Caco-2 (cell line): ENCODE measurements at regions not wholly inside any gene's neighbourhood (a gene's known extent, or its start where the extent isn't known, plus 50 kb on each side); places are given as distances from the start of the nearest gene placed in this dataset.

Experiments
- BruUV-seq: library from RNA; stranded (reverse); fragments of 400-500 nt; replicated peaks from 2 replicates; lab custom pipeline; 2021; lab: Mats Ljungman, UMichigan
- CTCF ChIA-PET: fragments of 300-600 bp; sonication (Branson Sonifier 250); formaldehyde crosslinking; loops from one replicate; lab custom pipeline; 2022; ENCODE audit warnings: antibody characterized with exemption; lab: Charles Lee
- POLR2A ChIA-PET: fragments of 300-600 bp; sonication (Branson Sonifier 250); formaldehyde crosslinking; loops from one replicate; lab custom pipeline; 2022; ENCODE audit warnings: antibody characterized with exemption; lab: Charles Lee
- DNase-seq, 2 experiments: peaks; one replicate each; pipeline versions ENCODE4 v3.0.0 to v3.0.0-alpha.2; 2020 to 2022
- H3K27me3 ChIP-seq: replicated peaks from 2 replicates; pipeline ENCODE4 v1.6.0; 2011; ENCODE audit warnings: low read length; ENCODE audit not compliant: control insufficient read depth, insufficient read depth
- H3K36me3 ChIP-seq: 2 replicates; pipeline ENCODE4 v1.5.1; 2011; ENCODE audit warnings: low read length; ENCODE audit not compliant: control insufficient read depth, insufficient read depth
- H3K4me1 ChIP-seq: fragments of 250-450 bp; sonication (Bioruptor Pico); 2 replicates; pipeline ENCODE4 v1.5.1; 2020; ENCODE audit warnings: mild to moderate bottlenecking
- H3K4me3 ChIP-seq: 2 replicates; pipeline ENCODE4 v1.5.1; 2011; ENCODE audit warnings: low read depth, mild to moderate bottlenecking, control low read depth, low read length
- H3K9me3 ChIP-seq: fragments of 250-450 bp; sonication (Bioruptor Pico); 2 replicates; pipeline ENCODE4 v1.5.1; 2020; ENCODE audit warnings: mild to moderate bottlenecking, moderate library complexity
- H3K27ac Mint-ChIP-seq: one replicate; pipeline ENCODE4 v1.8.0; 2022; ENCODE audit warnings: mixed read lengths; ENCODE audit not compliant: unreplicated experiment
- H3K27me3 Mint-ChIP-seq: one replicate; pipeline ENCODE4 v1.8.0; 2022; ENCODE audit warnings: mixed read lengths; ENCODE audit not compliant: insufficient read depth, unreplicated experiment
- H3K36me3 Mint-ChIP-seq: one replicate; pipeline ENCODE4 v1.8.0; 2022; ENCODE audit warnings: mild to moderate bottlenecking, mixed read lengths; ENCODE audit not compliant: insufficient read depth, unreplicated experiment
- H3K4me1 Mint-ChIP-seq: one replicate; pipeline ENCODE4 v1.8.0; 2022; ENCODE audit warnings: low read depth, mixed read lengths; ENCODE audit not compliant: unreplicated experiment
- H3K4me3 Mint-ChIP-seq: one replicate; pipeline ENCODE4 v1.8.0; 2022; ENCODE audit warnings: mild to moderate bottlenecking, moderate library complexity, mixed read lengths; ENCODE audit not compliant: unreplicated experiment
- H3K9me3 Mint-ChIP-seq: one replicate; pipeline ENCODE4 v1.8.0; 2022; ENCODE audit warnings: mixed read lengths; ENCODE audit not compliant: unreplicated experiment
- intact Hi-C: fragments of 100-400 bp; cut with micrococcal nuclease; formaldehyde crosslinking; loops from one replicate; pipeline ENCODE4 v1.10.0; 2022; ENCODE audit not compliant: unreplicated experiment
- TF ChIP-seq, protein P1 (sequence below), 2 experiments: fragments of 200-600 bp in 1 of 2; IDR thresholded peaks; 1 replicate in 1 of 2; 2 replicates in 1 of 2; pipeline versions ENCODE4 v1.5.1 to v1.8.0; 2011 to 2022; ENCODE audit warnings: antibody characterized with exemption in 1 of 2, control low read depth in 1 of 2, inconsistent platforms in 1 of 2, low read depth in 1 of 2, low read length in 1 of 2, mild to moderate bottlenecking in 1 of 2, moderate library complexity in 1 of 2; ENCODE audit not compliant: insufficient read depth in 1 of 2, severe bottlenecking in 1 of 2, unreplicated experiment in 1 of 2

DNA sequence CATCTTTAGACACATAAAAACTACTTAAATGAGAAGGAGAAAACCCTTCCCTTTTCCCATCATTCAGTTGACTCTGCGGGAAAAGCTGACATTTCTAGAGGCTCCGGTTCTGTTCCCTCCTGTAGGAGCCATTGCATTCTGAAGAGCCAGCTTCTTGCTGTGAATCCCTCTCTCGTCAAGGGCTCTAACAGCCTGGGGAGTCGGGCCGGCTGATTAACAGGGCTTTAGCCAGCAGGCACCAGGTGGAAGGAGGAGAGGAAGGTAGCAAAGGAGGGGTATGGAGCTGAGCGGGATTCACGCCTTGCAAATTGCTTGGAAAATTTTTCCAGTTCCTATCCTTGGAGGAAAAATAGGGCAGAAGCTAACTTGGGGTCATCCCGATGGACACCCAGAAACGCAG is 108.3 kb upstream of the UBE2E1 start:
- CTCF ChIA-PET = interaction anchor here (0.9 kb wide), 1 partner anchor 80 kb away, joined by 5 read pairs; no protein-coding TSS in a partner anchor
- Mint-ChIP-seq H3K9me3 (peaks cover 6% of the 10 kb centered on the region), H3K27me3 (no peaks in the 10 kb centered on the region), H3K36me3 (no peaks in the 10 kb centered on the region), H3K4me1 (peaks cover 7% of the 10 kb centered on the region), H3K4me3 (no peak overlapping the region), H3K27ac (no peak overlapping the region)
- intact Hi-C loops = no loop called here
- no peaks in the 10 kb centered on the region for H3K36me3 ChIP-seq
- no peak overlapping the region for H3K4me3 ChIP-seq
- POLR2A ChIA-PET = no interaction called here
- DNase-seq = no peak
- peaks cover 7% of the 10 kb centered on the region; the same call in 1 of the 2 replicates for H3K4me1 ChIP-seq
- no TSS peak for BruUV-seq
- no peaks in the 10 kb centered on the region for H3K27me3 ChIP-seq
- no peaks in the 10 kb centered on the region for H3K9me3 ChIP-seq
- TF ChIP-seq, protein P1, sequence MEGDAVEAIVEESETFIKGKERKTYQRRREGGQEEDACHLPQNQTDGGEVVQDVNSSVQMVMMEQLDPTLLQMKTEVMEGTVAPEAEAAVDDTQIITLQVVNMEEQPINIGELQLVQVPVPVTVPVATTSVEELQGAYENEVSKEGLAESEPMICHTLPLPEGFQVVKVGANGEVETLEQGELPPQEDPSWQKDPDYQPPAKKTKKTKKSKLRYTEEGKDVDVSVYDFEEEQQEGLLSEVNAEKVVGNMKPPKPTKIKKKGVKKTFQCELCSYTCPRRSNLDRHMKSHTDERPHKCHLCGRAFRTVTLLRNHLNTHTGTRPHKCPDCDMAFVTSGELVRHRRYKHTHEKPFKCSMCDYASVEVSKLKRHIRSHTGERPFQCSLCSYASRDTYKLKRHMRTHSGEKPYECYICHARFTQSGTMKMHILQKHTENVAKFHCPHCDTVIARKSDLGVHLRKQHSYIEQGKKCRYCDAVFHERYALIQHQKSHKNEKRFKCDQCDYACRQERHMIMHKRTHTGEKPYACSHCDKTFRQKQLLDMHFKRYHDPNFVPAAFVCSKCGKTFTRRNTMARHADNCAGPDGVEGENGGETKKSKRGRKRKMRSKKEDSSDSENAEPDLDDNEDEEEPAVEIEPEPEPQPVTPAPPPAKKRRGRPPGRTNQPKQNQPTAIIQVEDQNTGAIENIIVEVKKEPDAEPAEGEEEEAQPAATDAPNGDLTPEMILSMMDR (IDR thresholded peaks at IDR 0.05; ENCODE audit: insufficient read depth in 1 of 2, low read depth in 1 of 2, low read length in 1 of 2, severe bottlenecking in 1 of 2, unreplicated experiment in 1 of 2) = no peak

DNA sequence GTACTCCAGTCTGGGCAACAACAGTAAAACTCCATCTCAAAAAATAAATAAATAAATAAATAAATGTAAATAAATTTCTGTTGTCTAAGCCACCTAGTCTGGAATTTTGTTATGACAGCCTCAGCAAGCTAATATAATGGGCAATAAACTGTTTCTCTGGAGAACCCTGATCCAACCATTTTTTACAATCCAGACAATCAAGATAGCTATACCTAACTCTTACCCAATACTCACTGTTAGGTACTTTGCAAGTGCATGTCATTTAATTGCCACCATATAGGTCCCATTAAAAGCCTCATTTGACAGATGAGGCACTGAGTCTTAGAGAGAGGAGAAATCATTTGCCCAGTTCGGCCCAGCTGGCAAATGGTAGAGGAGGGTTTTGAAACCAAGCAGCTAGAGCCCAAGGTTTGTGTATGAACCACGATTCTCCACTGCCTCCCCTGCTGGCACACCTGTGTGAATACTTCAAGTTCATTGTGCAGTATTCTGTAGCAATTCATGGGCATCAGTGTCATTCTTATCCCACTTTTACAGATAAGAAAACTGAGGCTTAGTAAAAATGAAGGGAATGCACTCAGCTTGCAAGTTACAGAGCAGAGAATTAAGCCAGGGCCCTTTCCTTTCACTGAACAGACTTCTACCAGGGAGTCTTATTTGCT is 107.0 kb upstream of the UBE2E1 start:
- no peaks in the 10 kb centered on the region for H3K36me3 ChIP-seq
- Mint-ChIP-seq H3K27ac (no peak overlapping the region), H3K4me3 (no peak overlapping the region), H3K4me1 (peaks cover 9% of the 10 kb centered on the region), H3K36me3 (no peaks in the 10 kb centered on the region), H3K27me3 (no peaks in the 10 kb centered on the region), H3K9me3 (peaks cover 3% of the 10 kb centered on the region)
- no TSS peak for BruUV-seq
- H3K4me3 ChIP-seq = no peak overlapping the region
- DNase-seq = no peak
- ChIA-PET CTCF (no interaction called here), POLR2A (no interaction called here)
- intact Hi-C loops = no loop called here
- peaks cover 7% of the 10 kb centered on the region; the same call in 1 of the 2 replicates for H3K4me1 ChIP-seq
- H3K9me3 ChIP-seq = no peaks in the 10 kb centered on the region
- H3K27me3 ChIP-seq = no peaks in the 10 kb centered on the region
- TF ChIP-seq, protein P1 (IDR thresholded peaks at IDR 0.05; ENCODE audit: insufficient read depth in 1 of 2, low read depth in 1 of 2, low read length in 1 of 2, severe bottlenecking in 1 of 2, unreplicated experiment in 1 of 2) = no peak

- no peaks in the 10 kb centered on the region for H3K9me3 Mint-ChIP-seq
- Histone ChIP-seq H3K4me3 (no peak overlapping the region), H3K27me3 (no peaks in the 10 kb centered on the region), H3K9me3 (no peaks in the 10 kb centered on the region), H3K4me1 (peaks cover 7% of the 10 kb centered on the region; the same call in 1 of the 2 replicates), H3K36me3 (no peaks in the 10 kb centered on the region)
- no peak overlapping the region for H3K4me3 Mint-ChIP-seq
- BruUV-seq = no TSS peak
- ChIA-PET POLR2A (no interaction called here), CTCF (no interaction called here)
- intact Hi-C loops = no loop called here
- no peak overlapping the region for H3K27ac Mint-ChIP-seq
- no peaks in the 10 kb centered on the region for H3K36me3 Mint-ChIP-seq
- TF ChIP-seq, protein P1 (IDR thresholded peaks at IDR 0.05; ENCODE audit: insufficient read depth in 1 of 2, low read depth in 1 of 2, low read length in 1 of 2, severe bottlenecking in 1 of 2, unreplicated experiment in 1 of 2) = no peak
- H3K4me1 Mint-ChIP-seq = peaks cover 9% of the 10 kb centered on the region
- no peak for DNase-seq
- H3K27me3 Mint-ChIP-seq = no peaks in the 10 kb centered on the region
Observed at GRCh38 chr3:23700616-23701015, 105.1 kb upstream of the UBE2E1 start.
